Suprapubic skin (tissue), 4 donors: ENCODE measurements at regions not wholly inside any gene's neighbourhood (a gene's known extent, or its start where the extent isn't known, plus 50 kb on each side); places are given as distances from the start of the nearest gene placed in this dataset.

Experiments
- EP300 ChIP-seq: sonication (generic); formaldehyde crosslinking; IDR thresholded peaks from one replicate; pipeline ENCODE4 v1.6.1; 2017; ENCODE audit warnings: antibody characterized with exemption
- POLR2A ChIP-seq, 2 donors: fragments of 450-650 bp; IDR thresholded peaks; one replicate each; pipeline ENCODE4 v1.6.1; 2017; ENCODE audit warnings: antibody characterized with exemption in 2 of 2, mild to moderate bottlenecking in 2 of 2, moderate library complexity in 2 of 2
- POLR2AphosphoS5 ChIP-seq, 3 donors: sonication (generic); formaldehyde crosslinking; IDR thresholded peaks; one replicate each; pipeline ENCODE4 v1.6.1; 2017; ENCODE audit warnings: antibody characterized with exemption in 3 of 3
- TF ChIP-seq, protein P1 (sequence below), 2 donors: fragments of 200-600 bp in 1 of 2; fragments of 450-650 bp in 1 of 2; sonication (generic) in 1 of 2; IDR thresholded peaks; one replicate each; pipeline ENCODE4 v1.5.1; 2016 to 2019; ENCODE audit warnings: antibody characterized with exemption in 2 of 2, mild to moderate bottlenecking in 1 of 2, moderate library complexity in 1 of 2

DNA sequence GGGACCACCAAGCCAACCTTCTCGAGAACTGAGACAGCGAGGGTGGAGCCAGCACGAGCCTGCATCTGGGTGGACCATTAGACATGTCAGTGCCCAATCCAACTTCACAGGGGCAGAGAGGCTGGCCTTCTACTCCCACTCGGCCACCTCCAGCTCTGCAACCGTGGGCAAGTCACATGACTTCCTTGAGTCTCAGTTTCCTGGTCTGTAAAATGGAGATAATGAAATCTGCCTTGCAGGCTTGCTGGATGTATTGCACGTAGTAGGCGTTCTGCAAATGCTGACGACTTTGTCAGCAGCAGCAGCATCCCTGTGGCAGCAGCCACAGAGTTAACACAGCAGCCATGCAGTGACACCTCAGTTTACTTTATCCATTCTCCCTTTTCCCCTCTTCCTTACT is 208.9 kb downstream of the GLI2 start:
- TF ChIP-seq, protein P1, sequence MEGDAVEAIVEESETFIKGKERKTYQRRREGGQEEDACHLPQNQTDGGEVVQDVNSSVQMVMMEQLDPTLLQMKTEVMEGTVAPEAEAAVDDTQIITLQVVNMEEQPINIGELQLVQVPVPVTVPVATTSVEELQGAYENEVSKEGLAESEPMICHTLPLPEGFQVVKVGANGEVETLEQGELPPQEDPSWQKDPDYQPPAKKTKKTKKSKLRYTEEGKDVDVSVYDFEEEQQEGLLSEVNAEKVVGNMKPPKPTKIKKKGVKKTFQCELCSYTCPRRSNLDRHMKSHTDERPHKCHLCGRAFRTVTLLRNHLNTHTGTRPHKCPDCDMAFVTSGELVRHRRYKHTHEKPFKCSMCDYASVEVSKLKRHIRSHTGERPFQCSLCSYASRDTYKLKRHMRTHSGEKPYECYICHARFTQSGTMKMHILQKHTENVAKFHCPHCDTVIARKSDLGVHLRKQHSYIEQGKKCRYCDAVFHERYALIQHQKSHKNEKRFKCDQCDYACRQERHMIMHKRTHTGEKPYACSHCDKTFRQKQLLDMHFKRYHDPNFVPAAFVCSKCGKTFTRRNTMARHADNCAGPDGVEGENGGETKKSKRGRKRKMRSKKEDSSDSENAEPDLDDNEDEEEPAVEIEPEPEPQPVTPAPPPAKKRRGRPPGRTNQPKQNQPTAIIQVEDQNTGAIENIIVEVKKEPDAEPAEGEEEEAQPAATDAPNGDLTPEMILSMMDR (IDR thresholded peaks at IDR 0.05) = no peak
- TF ChIP-seq EP300 (no peak), POLR2A (IDR thresholded peaks at IDR 0.05) (no peak), POLR2AphosphoS5 (IDR thresholded peaks at IDR 0.05) (no peak)
